NCI-H524 (cell line): ENCODE measurements at regions not wholly inside any gene's neighbourhood (a gene's known extent, or its start where the extent isn't known, plus 50 kb on each side); places are given as distances from the start of the nearest gene placed in this dataset.

Experiments used
- DNase-seq, 2 experiments: peaks; one replicate each; lab custom pipeline; 2025; lab: John Stamatoyannopoulos, UW

DNA sequence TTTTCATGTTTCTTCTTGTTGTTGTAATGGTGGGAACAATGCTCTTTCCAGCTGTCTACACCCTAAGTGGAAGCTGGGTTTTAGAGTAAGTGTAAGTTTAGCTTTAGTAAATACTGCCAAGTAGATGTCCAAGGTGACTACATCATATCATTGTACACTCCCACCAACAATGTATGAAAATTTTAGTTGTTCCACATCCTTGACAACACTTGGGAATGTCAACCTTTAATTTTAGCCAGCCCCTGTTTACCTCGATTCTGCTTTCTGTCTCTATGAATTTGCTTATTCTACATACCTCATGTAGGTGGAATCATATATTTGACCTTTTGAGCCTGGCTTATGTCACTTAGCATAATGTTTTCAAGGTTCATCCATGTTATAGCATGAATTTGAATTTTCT, 93.0 kb downstream of the MTPAP start:
- no peak for DNase-seq

- no peak for DNase-seq
Measured at GRCh38 chr10:30254926-30255325, 94.2 kb downstream of the MTPAP start.

GRCh38 chr10:30248728-30249127, 100.3 kb downstream of the MTPAP start:
- no peak for DNase-seq

DNA sequence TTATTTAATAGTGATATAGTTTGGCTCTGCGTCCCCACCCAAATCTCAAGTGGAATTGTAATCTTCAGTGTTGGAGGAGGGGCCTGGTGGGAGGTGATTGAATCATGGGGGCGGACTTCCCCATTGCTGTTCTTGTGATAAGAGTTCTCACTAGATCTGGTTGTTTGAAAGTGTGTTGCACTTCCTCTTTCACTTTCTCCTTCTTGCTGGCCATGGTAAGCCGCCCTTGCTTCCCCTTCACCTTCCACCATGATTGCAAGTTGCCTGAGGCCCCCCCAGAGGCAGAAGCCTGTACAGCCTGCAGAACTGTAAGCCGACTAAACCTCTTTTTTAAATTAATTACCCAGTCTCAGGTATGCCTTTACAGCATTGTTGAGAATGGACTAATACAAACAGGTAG, 101.4 kb downstream of the MTPAP start:
- no peak for DNase-seq

- no peak for DNase-seq
Measured at GRCh38 chr10:30241422-30242110, 107.5 kb downstream of the MTPAP start.

GRCh38 chr10:30238836-30239235, 110.2 kb downstream of the MTPAP start:
- DNase-seq = no peak

GRCh38 chr10:30233186-30233959, 115.7 kb downstream of the MTPAP start:
- no peak for DNase-seq

DNA sequence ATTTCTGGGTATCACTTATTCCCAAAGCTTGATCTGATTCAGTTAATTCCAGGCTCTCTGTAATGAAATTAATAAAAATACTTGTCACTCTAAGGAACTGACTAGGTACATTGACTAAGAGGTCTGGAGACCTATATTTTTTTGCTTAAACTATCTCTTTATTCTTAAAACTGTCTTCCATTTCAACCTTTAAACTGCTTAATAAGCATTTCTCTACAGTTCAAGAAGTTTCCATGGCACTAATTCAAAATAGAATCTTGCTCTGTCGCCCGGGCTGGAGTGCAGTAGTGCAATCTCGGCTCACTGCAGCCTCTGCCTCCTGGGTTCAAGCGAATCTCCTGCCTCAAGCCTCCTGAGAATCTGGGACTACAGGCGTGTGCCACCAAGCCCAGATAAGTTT, 117.4 kb downstream of the MTPAP start:
- DNase-seq = no peak

- DNase-seq = no peak
Measured at GRCh38 chr10:30231071-30231652, 117.9 kb downstream of the MTPAP start.

DNA sequence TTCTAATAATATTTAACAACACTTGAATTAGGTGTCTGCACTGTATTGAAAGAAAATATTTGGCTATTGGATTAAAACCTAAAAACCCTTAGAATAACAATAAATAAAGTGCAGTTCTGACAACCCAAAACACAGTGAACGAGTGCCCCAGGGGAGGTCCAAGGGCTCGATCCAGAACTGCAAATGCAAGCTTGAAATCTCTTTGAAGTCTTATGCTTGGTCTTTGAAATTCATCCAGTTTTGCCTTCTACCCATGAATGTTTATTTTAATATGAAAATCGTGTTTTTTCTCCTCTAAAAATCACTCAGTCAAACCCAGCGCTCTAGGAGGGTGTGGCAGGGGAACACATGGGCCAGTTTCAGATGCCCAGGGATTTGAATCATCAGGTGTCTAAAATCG, 119.5 kb downstream of the MTPAP start:
- DNase-seq = no peak

GRCh38 chr10:30228417-30229036, 120.6 kb downstream of the MTPAP start:
- DNase-seq = no peak

- DNase-seq = no peak
Measured at GRCh38 chr10:30227481-30227880, 121.6 kb downstream of the MTPAP start.

- no peak for DNase-seq
Measured at GRCh38 chr10:30219971-30220751, 128.9 kb downstream of the MTPAP start.

DNA sequence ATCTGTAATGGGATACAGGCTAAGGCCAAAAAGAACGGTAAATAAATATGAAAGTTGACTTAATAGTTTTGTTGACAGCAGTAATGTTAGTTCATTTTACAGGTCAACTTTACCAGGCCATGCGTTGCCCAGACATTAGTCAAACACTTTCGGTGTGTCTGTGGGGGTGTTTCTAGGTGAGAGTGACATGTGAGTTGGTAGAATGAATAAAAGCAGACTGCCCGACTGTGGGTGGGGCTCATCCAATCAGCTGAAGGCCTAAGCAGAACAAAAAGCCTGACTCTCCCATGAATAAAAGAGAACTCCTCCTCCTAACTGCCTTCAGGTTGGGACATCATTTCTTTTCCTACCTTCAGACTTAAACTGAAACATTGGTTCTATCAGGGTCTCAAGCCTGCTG, 132.3 kb downstream of the MTPAP start:
- DNase-seq = no peak

- DNase-seq = no peak
Measured at GRCh38 chr10:30215623-30216022, 133.5 kb downstream of the MTPAP start.

GRCh38 chr10:30215141-30215540, 133.9 kb downstream of the MTPAP start:
- DNase-seq = no peak

DNA sequence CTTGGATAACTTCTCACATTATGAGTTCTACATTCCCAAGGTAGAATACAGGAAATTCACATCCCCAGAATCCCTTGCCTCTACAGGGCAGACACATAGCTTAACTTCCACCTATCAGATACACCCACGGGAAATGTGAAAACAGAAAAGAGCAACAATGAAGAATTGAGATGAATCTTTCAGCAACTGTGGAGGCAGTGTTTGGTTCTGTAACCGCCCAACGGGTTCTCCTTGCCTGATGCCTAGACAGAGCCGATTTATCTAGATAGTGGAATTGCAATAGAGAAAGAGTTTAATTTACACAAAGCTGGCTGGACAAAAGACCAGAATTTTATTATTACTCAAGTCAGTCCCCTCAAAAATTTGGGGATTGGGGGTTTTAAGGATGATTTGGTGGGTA, 138.8 kb downstream of the MTPAP start:
- no peak for DNase-seq

DNA sequence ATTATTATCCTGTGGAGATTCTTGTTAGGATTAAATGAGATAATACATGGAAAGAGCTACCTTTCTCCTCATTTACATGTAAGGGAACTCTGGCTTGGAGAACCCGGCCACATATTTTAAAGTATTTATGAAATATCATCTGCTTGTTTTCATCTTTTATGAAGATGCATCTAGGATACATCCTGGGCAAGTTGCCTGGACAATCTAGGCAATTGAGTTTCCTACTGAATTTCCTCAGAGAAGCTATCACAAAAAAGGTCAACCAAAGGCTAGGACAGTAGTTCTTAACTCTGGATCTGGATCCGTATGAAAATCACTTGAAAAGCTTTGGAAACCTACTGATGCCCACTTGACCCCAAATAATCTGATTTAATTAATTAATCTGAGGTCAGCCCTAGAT, 140.7 kb downstream of the MTPAP start:
- DNase-seq = no peak

DNA sequence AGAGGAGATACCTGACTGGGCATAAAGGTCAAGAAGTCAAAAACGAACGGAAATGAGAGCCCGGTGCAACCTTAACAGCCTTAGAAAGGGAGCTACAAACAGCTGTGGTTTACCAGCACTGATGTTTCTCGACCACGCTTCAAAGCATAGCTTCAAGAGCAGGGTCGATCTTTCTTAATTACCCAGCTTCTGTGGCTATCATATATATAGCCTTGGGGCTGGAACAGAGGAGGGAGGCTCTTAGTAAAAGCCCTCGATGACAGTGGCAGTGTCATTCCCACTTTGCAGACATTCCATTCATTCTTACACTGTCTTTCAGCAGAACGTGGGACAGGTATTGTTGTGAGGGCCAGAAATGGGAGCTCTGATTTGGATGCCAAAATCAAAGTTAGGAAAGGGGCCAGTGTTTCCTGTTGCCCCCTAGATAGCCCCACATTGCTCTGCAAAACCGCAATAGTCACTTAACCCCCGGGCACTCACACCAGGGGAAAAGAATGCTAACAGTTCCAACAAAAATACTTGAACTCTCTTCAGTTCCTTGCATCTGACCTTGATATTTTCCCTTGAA, 141.5 kb downstream of the MTPAP start:
- DNase-seq = no peak

DNA sequence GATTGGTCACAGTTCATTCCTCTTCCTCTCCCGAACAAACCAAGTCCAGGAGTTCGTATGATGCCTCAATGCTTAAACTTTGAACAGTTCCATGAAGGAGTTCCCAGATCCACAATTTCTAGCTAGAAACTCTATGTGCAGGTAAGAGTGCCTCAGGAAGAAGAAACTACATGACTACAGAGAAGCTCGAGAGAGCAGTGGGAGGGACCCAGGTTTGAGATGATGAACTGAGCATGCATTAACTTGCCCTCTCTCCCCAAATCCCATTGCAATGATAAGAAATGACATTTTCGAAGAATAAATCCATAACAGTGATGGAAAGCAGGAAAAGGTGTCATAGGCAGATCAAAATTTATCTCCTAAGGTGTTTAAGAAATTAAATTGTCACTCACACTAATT, 140.6 kb upstream of the JCAD start:
- no peak for DNase-seq

- no peak for DNase-seq
Measured at GRCh38 chr10:30199376-30200016, 140.1 kb upstream of the JCAD start.
